H9 (cell line): ENCODE measurements at regions not wholly inside any gene's neighbourhood (a gene's known extent, or its start where the extent isn't known, plus 50 kb on each side); places are given as distances from the start of the nearest gene placed in this dataset.

Experiments used
- DNase-seq: peaks from one replicate; pipeline ENCODE4 v3.0.0-alpha.2; 2017
- H2AFZ ChIP-seq: one replicate; pipeline ENCODE4 v1.6.1; 2013; ENCODE audit warnings: mild to moderate bottlenecking, low read length, control low read depth, moderate library complexity
- H2AK5ac ChIP-seq: 2 replicates; pipeline ENCODE4 v1.6.1; 2013; ENCODE audit warnings: low read length, control low read depth, mixed read lengths; ENCODE audit not compliant: insufficient read length
- H2BK120ac ChIP-seq: one replicate; pipeline ENCODE4 v1.6.1; 2013; ENCODE audit warnings: low read depth, mild to moderate bottlenecking, low read length, control low read depth, inconsistent platforms; ENCODE audit not compliant: poor library complexity, severe bottlenecking
- H2BK12ac ChIP-seq: 2 replicates; pipeline ENCODE4 v1.6.1; 2013; ENCODE audit warnings: low read length, control low read depth, mixed read lengths, low read depth; ENCODE audit not compliant: insufficient read length
- H2BK15ac ChIP-seq: 2 replicates; pipeline ENCODE4 v1.6.1; 2013; ENCODE audit warnings: low read depth, low read length, control low read depth
- H2BK20ac ChIP-seq: one replicate; pipeline ENCODE4 v1.6.1; 2013; ENCODE audit warnings: low read depth, mild to moderate bottlenecking, low read length, control low read depth, inconsistent platforms; ENCODE audit not compliant: poor library complexity, severe bottlenecking
- H2BK5ac ChIP-seq: 2 replicates; pipeline ENCODE4 v1.6.1; 2013; ENCODE audit warnings: low read length, control low read depth, mixed read lengths; ENCODE audit not compliant: insufficient read length
- H3K14ac ChIP-seq: 2 replicates; pipeline ENCODE4 v1.6.1; 2013; ENCODE audit warnings: low read length, control low read depth; ENCODE audit not compliant: insufficient read depth
- H3K18ac ChIP-seq: 2 replicates; pipeline ENCODE4 v1.6.1; 2013; ENCODE audit warnings: low read depth, mild to moderate bottlenecking, mixed read lengths, low read length, control low read depth; ENCODE audit not compliant: insufficient read length
- H3K23ac ChIP-seq: 2 replicates; pipeline ENCODE4 v1.6.1; 2013; ENCODE audit warnings: low read length, control low read depth, mixed read lengths, low read depth; ENCODE audit not compliant: insufficient read length
- H3K23me2 ChIP-seq: 2 replicates; pipeline ENCODE4 v1.6.1; 2013; ENCODE audit warnings: low read depth, mild to moderate bottlenecking, mixed read lengths, low read length, control low read depth; ENCODE audit not compliant: insufficient read length, poor library complexity, severe bottlenecking
- H3K27ac ChIP-seq: 2 replicates; pipeline ENCODE4 v1.5.1; 2013; ENCODE audit warnings: low read length, control low read depth, mixed read lengths, low read depth; ENCODE audit not compliant: insufficient read length
- H3K27me3 ChIP-seq: 2 replicates; pipeline ENCODE4 v1.6.1; 2013; ENCODE audit warnings: low read length, control low read depth, inconsistent platforms; ENCODE audit not compliant: insufficient read depth
- H3K4ac ChIP-seq: 2 replicates; pipeline ENCODE4 v1.6.1; 2013; ENCODE audit warnings: low read depth, mild to moderate bottlenecking, control low read depth, inconsistent platforms, low read length, moderate library complexity
- H3K4me1 ChIP-seq: 2 replicates; pipeline ENCODE4 v1.6.1; 2013; ENCODE audit warnings: low read length, control low read depth, inconsistent platforms; ENCODE audit not compliant: insufficient read depth
- H3K4me2 ChIP-seq: 2 replicates; pipeline ENCODE4 v1.6.1; 2013; ENCODE audit warnings: low read length, control low read depth, mixed read lengths; ENCODE audit not compliant: insufficient read length, insufficient read depth
- H3K56ac ChIP-seq: 2 replicates; pipeline ENCODE4 v1.6.1; 2013; ENCODE audit warnings: low read depth, mild to moderate bottlenecking, mixed read lengths, low read length, control low read depth; ENCODE audit not compliant: insufficient read length
- H3K79me1 ChIP-seq: 2 replicates; pipeline ENCODE4 v1.6.1; 2013; ENCODE audit warnings: low read depth, mild to moderate bottlenecking, moderate library complexity, low read length, control low read depth, inconsistent platforms; ENCODE audit not compliant: insufficient read depth, poor library complexity, severe bottlenecking
- H3K79me2 ChIP-seq: 2 replicates; pipeline ENCODE4 v1.6.1; 2013; ENCODE audit warnings: low read length, control low read depth, inconsistent platforms; ENCODE audit not compliant: insufficient read depth
- H3K9ac ChIP-seq: 2 replicates; pipeline ENCODE4 v1.6.1; 2013; ENCODE audit warnings: low read length, control low read depth, mixed read lengths; ENCODE audit not compliant: insufficient read length; ENCODE audit errors: extremely low read depth
- H3K9me3 ChIP-seq: one replicate; pipeline ENCODE4 v1.6.1; 2013; ENCODE audit warnings: low read depth, low read length, inconsistent platforms; ENCODE audit not compliant: control insufficient read depth
- H3T11ph ChIP-seq: one replicate; pipeline ENCODE4 v1.6.1; 2013; ENCODE audit warnings: mild to moderate bottlenecking, low read length, control low read depth, inconsistent platforms
- H4K20me1 ChIP-seq: one replicate; pipeline ENCODE4 v1.6.1; 2013; ENCODE audit not compliant: control insufficient read depth, insufficient read length, insufficient read depth
- H4K5ac ChIP-seq: 2 replicates; pipeline ENCODE4 v1.6.1; 2013; ENCODE audit warnings: low read depth, mild to moderate bottlenecking, mixed read lengths, low read length, control low read depth; ENCODE audit not compliant: insufficient read length
- H4K8ac ChIP-seq: replicated peaks from 2 replicates; pipeline ENCODE4 v1.6.1; 2013; ENCODE audit warnings: low read length, control low read depth, mixed read lengths, low read depth; ENCODE audit not compliant: insufficient read length
- H4K91ac ChIP-seq: 2 replicates; pipeline ENCODE4 v1.6.1; 2013; ENCODE audit warnings: low read depth, mild to moderate bottlenecking, moderate library complexity, mixed read lengths, low read length, control low read depth; ENCODE audit not compliant: insufficient read length
- H3K27ac Mint-ChIP-seq, 3 experiments: 2 replicates in 2 of 3; 3 replicates in 1 of 3; pipeline ENCODE4 v1.8.0; 2020 to 2021; ENCODE audit warnings: mixed read lengths in 3 of 3, mild to moderate bottlenecking in 1 of 3, moderate library complexity in 1 of 3
- H3K27me3 Mint-ChIP-seq: 2 replicates; pipeline ENCODE4 v1.8.0; 2021; ENCODE audit warnings: low read depth, mild to moderate bottlenecking, moderate library complexity, mixed read lengths
- H3K36me3 Mint-ChIP-seq, 3 experiments: 2 replicates in 2 of 3; 3 replicates in 1 of 3; pipeline ENCODE4 v1.8.0; 2020 to 2021; ENCODE audit warnings: low read depth in 3 of 3, mixed read lengths in 3 of 3; ENCODE audit not compliant: insufficient read depth in 1 of 3
- H3K4me1 Mint-ChIP-seq, 2 experiments: 2 replicates each; pipeline ENCODE4 v1.8.0; 2020; ENCODE audit warnings: mixed read lengths in 2 of 2
- H3K4me3 Mint-ChIP-seq, 2 experiments: 2 replicates in 1 of 2; 3 replicates in 1 of 2; pipeline ENCODE4 v1.8.0; 2020 to 2021; ENCODE audit warnings: mild to moderate bottlenecking in 2 of 2, mixed read lengths in 2 of 2, moderate library complexity in 1 of 2
- H3K9me3 Mint-ChIP-seq, 2 experiments: 2 replicates in 1 of 2; 3 replicates in 1 of 2; pipeline ENCODE4 v1.8.0; 2020; ENCODE audit warnings: mild to moderate bottlenecking in 2 of 2, mixed read lengths in 2 of 2, moderate library complexity in 1 of 2
- CTCF ChIP-seq: fragments of 200-600 bp; sonication (generic); conservative IDR thresholded peaks from 3 replicates; pipeline ENCODE4 v1.8.0; 2021; ENCODE audit warnings: antibody characterized with exemption, mild to moderate bottlenecking
- WGBS: extraction: QIAGEN DNeasy Blood & Tissue Kit; methylation state at CpG from one replicate; pipeline ENCODE4 v1.1.7; 2013; ENCODE audit warnings: missing lambda C conversion rate, low lambda C conversion rate, mixed read lengths; ENCODE audit not compliant: insufficient read length; ENCODE audit errors: extremely low coverage; 5-methylcytosine and 5-hydroxymethylcytosine counted together

GRCh38 chr13:37481011-37481884 lies 117.3 kb downstream of the POSTN start:
- Histone ChIP-seq H3K27ac (no peak overlapping the region), H4K91ac (no peak overlapping the region), H3K4ac (no peak overlapping the region), H3T11ph (no peak overlapping the region), H3K27me3 (no peaks in the 10 kb centered on the region), H2BK20ac (no peak overlapping the region), H3K4me1 (no peaks in the 10 kb centered on the region), H2BK5ac (no peak overlapping the region), H2AFZ (no peak overlapping the region), H4K20me1 (no peaks in the 10 kb centered on the region), H3K18ac (no peak overlapping the region), H3K14ac (no peak overlapping the region), H3K79me1 (no peaks in the 10 kb centered on the region), H2BK120ac (no peak overlapping the region), H4K5ac (no peak overlapping the region), H4K8ac (no peak overlapping the region), H3K56ac (no peak overlapping the region), H2AK5ac (no peak overlapping the region), H3K9me3 (no peaks in the 10 kb centered on the region), H2BK15ac (no peak overlapping the region), H3K79me2 (no peaks in the 10 kb centered on the region), H3K9ac (no peak overlapping the region), H3K23ac (no peak overlapping the region), H3K23me2 (no peaks in the 10 kb centered on the region), H3K4me2 (no peak overlapping the region), H2BK12ac (no peak overlapping the region)
- Mint-ChIP-seq H3K9me3 (no peaks in the 10 kb centered on the region), H3K4me3 (no peak overlapping the region), H3K36me3 (no peaks in the 10 kb centered on the region), H3K27me3 (peaks cover 2% of the 10 kb centered on the region; the same call in 1 of the 2 replicates), H3K4me1 (0 out of 4 replicates have a peak, but pooled peaks cover 0 to 2% of the 10 kb centered on the region in 2 experiments), H3K27ac (no peak overlapping the region)
- no peak for TF ChIP-seq CTCF
- DNase-seq, result no peak
- no CpG with 5 or more reads among the region's 7 CpGs for WGBS
